Sigmoid colon (tissue), 4 donors: ENCODE measurements at regions not wholly inside any gene's neighbourhood (a gene's known extent, or its start where the extent isn't known, plus 50 kb on each side); places are given as distances from the start of the nearest gene placed in this dataset.

Experiments
- EP300 ChIP-seq, 4 donors: sonication (generic); formaldehyde crosslinking; IDR thresholded peaks; one replicate each; pipeline ENCODE4 v1.6.1; 2017; ENCODE audit warnings: antibody characterized with exemption in 4 of 4
- TF ChIP-seq, protein P1 (sequence below), 4 experiments: fragments of 450-650 bp in 3 of 4; fragments of 200-600 bp in 1 of 4; IDR thresholded peaks; one replicate each; pipeline ENCODE4 v1.5.1; 2016 to 2019; ENCODE audit warnings: antibody characterized with exemption in 4 of 4, mild to moderate bottlenecking in 3 of 4, moderate library complexity in 2 of 4

DNA sequence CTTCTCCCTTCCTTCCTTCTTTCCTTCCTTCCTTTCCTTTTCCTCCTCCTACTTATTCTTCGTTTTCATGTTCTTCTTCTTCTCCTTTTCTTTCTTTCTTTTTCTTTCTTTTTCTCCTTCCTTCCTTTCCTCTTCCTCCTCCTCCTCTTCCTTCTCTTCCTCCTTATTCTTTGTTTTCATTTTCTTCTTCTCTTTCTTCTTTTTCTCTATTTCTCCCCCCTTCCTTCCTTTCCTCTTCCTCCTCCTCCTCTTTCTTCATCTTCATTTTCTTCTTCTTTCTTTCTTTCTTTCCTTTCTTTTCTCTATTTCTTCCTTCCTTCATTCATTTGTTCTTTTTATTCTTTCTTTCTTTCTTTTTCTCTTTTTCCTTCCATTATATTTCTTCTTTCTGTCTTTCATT, 671.6 kb downstream of the IQCM start:
- TF ChIP-seq, protein P1, sequence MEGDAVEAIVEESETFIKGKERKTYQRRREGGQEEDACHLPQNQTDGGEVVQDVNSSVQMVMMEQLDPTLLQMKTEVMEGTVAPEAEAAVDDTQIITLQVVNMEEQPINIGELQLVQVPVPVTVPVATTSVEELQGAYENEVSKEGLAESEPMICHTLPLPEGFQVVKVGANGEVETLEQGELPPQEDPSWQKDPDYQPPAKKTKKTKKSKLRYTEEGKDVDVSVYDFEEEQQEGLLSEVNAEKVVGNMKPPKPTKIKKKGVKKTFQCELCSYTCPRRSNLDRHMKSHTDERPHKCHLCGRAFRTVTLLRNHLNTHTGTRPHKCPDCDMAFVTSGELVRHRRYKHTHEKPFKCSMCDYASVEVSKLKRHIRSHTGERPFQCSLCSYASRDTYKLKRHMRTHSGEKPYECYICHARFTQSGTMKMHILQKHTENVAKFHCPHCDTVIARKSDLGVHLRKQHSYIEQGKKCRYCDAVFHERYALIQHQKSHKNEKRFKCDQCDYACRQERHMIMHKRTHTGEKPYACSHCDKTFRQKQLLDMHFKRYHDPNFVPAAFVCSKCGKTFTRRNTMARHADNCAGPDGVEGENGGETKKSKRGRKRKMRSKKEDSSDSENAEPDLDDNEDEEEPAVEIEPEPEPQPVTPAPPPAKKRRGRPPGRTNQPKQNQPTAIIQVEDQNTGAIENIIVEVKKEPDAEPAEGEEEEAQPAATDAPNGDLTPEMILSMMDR (IDR thresholded peaks at IDR 0.05) = no peak
- no peak for TF ChIP-seq EP300 (IDR thresholded peaks at IDR 0.05)
